Nephron (organoid): ENCODE measurements at regions not wholly inside any gene's neighbourhood (a gene's known extent, or its start where the extent isn't known, plus 50 kb on each side); places are given as distances from the start of the nearest gene placed in this dataset.

ENCODE experiments used
- H3K27ac Mint-ChIP-seq, 3 experiments: 2 replicates each; pipeline ENCODE4 v1.8.0; 2020; ENCODE audit warnings: mixed read lengths in 3 of 3, mild to moderate bottlenecking in 2 of 3, moderate library complexity in 1 of 3
- H3K27me3 Mint-ChIP-seq: 2 replicates; pipeline ENCODE4 v1.8.0; 2021; ENCODE audit warnings: low read depth, mild to moderate bottlenecking, moderate library complexity, mixed read lengths
- H3K36me3 Mint-ChIP-seq: 2 replicates; pipeline ENCODE4 v1.8.0; 2020; ENCODE audit warnings: low read depth, mixed read lengths
- H3K4me1 Mint-ChIP-seq: 2 replicates; pipeline ENCODE4 v1.8.0; 2020; ENCODE audit warnings: mixed read lengths
- H3K4me3 Mint-ChIP-seq, 3 experiments: 2 replicates each; pipeline ENCODE4 v1.8.0; 2020; ENCODE audit warnings: mild to moderate bottlenecking in 3 of 3, mixed read lengths in 3 of 3, moderate library complexity in 2 of 3
- H3K9me3 Mint-ChIP-seq: 2 replicates; pipeline ENCODE4 v1.8.0; 2020; ENCODE audit warnings: mixed read lengths
- CTCF ChIP-seq, 3 experiments: fragments of 200-600 bp; sonication (generic); IDR thresholded peaks; one replicate each; pipeline ENCODE4 v1.5.0; 2021; ENCODE audit warnings: antibody characterized with exemption in 3 of 3; ENCODE audit not compliant: unreplicated experiment in 3 of 3

GRCh38 chr4:174096999-174097398, 186.5 kb downstream of the FBXO8 start:
- Mint-ChIP-seq H3K27ac (no peak overlapping the region), H3K4me1 (peaks cover 4% of the 10 kb centered on the region), H3K27me3 (peaks cover 6% of the 10 kb centered on the region), H3K36me3 (no peaks in the 10 kb centered on the region), H3K9me3 (no peaks in the 10 kb centered on the region), H3K4me3 (no peak overlapping the region)
- no peak for TF ChIP-seq CTCF (IDR thresholded peaks at IDR 0.05; ENCODE audit: unreplicated experiment in 3 of 3)

DNA sequence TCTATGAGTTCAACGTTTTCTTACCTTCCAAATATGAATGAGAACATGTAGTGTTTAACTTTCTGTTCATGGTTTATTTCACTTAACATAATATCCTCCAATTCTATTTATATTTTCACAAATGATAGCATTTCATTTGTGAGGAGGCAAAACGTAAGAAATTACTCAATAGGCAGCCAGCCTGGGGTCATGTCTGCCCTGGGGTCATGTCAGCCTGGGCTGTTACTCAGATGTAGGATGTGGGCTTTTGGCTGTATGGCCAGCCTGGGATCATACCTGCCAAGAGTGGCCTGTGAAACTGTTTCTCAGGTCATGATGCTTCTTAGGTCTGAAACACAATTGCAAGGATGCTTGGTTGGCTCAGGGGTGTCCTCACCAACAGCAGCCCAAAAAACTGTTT, 187.0 kb downstream of the FBXO8 start:
- Mint-ChIP-seq H3K4me1 (peaks cover 4% of the 10 kb centered on the region), H3K4me3 (no peak overlapping the region), H3K27ac (no peak overlapping the region), H3K9me3 (no peaks in the 10 kb centered on the region), H3K36me3 (no peaks in the 10 kb centered on the region), H3K27me3 (peaks cover 6% of the 10 kb centered on the region)
- TF ChIP-seq CTCF (IDR thresholded peaks at IDR 0.05; ENCODE audit: unreplicated experiment in 3 of 3), result no peak

DNA sequence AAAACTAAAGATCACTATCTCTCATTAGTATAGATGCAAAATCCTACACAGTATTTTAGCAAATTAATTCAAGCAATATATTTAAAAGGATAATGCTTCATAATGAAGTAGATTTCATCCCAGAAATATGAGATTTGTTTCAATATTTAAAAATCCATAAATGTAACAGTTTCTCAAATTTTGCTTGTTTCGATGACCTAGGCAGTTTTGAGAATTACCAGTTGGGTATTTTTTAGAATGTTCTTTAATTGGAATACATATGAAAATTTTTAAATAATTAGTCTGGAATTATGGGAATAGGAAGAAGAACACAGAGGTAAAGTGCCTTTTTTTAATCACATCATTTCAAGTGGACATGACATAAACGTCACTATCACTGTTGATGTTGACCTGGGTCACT, 192.3 kb downstream of the FBXO8 start:
- Mint-ChIP-seq H3K36me3 (no peaks in the 10 kb centered on the region), H3K4me1 (peaks cover 6% of the 10 kb centered on the region), H3K4me3 (no peak overlapping the region), H3K9me3 (no peaks in the 10 kb centered on the region), H3K27me3 (peaks cover 11% of the 10 kb centered on the region), H3K27ac (no peak overlapping the region)
- TF ChIP-seq CTCF (IDR thresholded peaks at IDR 0.05; ENCODE audit: unreplicated experiment in 3 of 3), result no peak

DNA sequence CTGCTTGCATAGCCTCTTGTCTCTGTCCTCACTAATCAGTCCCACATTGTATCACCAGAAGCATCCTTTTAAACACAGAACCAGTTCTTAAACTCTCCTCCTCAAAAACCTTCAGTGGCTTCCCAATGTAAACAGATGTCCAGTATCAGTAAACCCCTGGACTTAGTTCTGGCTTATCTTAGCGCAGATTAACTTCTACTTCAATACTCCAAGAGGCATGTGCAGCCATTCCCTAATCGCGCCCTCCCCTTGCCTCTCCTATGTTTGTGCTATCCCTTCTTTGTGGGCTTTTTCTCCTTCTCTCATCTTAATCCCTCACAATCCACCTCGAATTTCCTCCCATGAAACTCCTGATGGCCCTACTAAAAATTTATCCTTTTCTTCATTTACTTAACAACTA, 193.8 kb downstream of the FBXO8 start:
- Mint-ChIP-seq H3K4me3 (no peak overlapping the region), H3K27ac (no peak overlapping the region), H3K36me3 (no peaks in the 10 kb centered on the region), H3K9me3 (no peaks in the 10 kb centered on the region), H3K27me3 (peaks cover 11% of the 10 kb centered on the region), H3K4me1 (peaks cover 6% of the 10 kb centered on the region)
- no peak for TF ChIP-seq CTCF (IDR thresholded peaks at IDR 0.05; ENCODE audit: unreplicated experiment in 3 of 3)

GRCh38 chr4:174088795-174089194, 194.7 kb downstream of the FBXO8 start:
- Mint-ChIP-seq H3K4me3 (no peak overlapping the region), H3K4me1 (peaks cover 6% of the 10 kb centered on the region), H3K27me3 (peaks cover 11% of the 10 kb centered on the region), H3K27ac (no peak overlapping the region), H3K36me3 (no peaks in the 10 kb centered on the region), H3K9me3 (no peaks in the 10 kb centered on the region)
- no peak for TF ChIP-seq CTCF (IDR thresholded peaks at IDR 0.05; ENCODE audit: unreplicated experiment in 3 of 3)

GRCh38 chr4:174086829-174087799, 196.4 kb downstream of the FBXO8 start:
- H3K36me3 Mint-ChIP-seq, result no peaks in the 10 kb centered on the region
- no peaks in the 10 kb centered on the region for H3K9me3 Mint-ChIP-seq
- peaks cover 7% of the 10 kb centered on the region for H3K27me3 Mint-ChIP-seq
- H3K27ac Mint-ChIP-seq, result peak overlapping the region in 1 of 3 experiments; percentile 19
- H3K4me1 Mint-ChIP-seq, result peaks cover 6% of the 10 kb centered on the region
- peak overlapping the region; percentile 2 to 22 (median 15) for H3K4me3 Mint-ChIP-seq
- no peak for TF ChIP-seq CTCF (IDR thresholded peaks at IDR 0.05; ENCODE audit: unreplicated experiment in 3 of 3)
